Stimulated activated CD4-positive, alpha-beta T cell treated with anti-CD3 and anti-CD28 coated beads, Interleukin-1b, Interleukin-23, amount 100 ng/mL, for 4 hours (primary cell): ENCODE measurements at regions not wholly inside any gene's neighbourhood (a gene's known extent, or its start where the extent isn't known, plus 50 kb on each side); places are given as distances from the start of the nearest gene placed in this dataset.

Source experiments
- DNase-seq, 2 donors: peaks; one replicate each; pipeline ENCODE4 v3.0.0-alpha.2; 2020; ENCODE audit warnings: low read depth in 2 of 2

GRCh38 chr14:101465795-101466448 is 95.4 kb upstream of the DIO3 start:
- no peak for DNase-seq

- DNase-seq: no peak
Measured at GRCh38 chr14:101466456-101467180, 94.7 kb upstream of the DIO3 start.

GRCh38 chr14:101467181-101467926 is 93.9 kb upstream of the DIO3 start:
- no peak for DNase-seq

GRCh38 chr14:101469382-101470247 is 91.7 kb upstream of the DIO3 start:
- DNase-seq: no peak

- DNase-seq: no peak
Measured at GRCh38 chr14:101470266-101470665, 91.0 kb upstream of the DIO3 start.

- no peak for DNase-seq
Measured at GRCh38 chr14:101471723-101472517, 89.4 kb upstream of the DIO3 start.

- DNase-seq: no peak
Measured at GRCh38 chr14:101472518-101472849, 88.8 kb upstream of the DIO3 start.

- no peak for DNase-seq
Measured at GRCh38 chr14:101473045-101473729, 88.1 kb upstream of the DIO3 start.

- DNase-seq: no peak
Measured at GRCh38 chr14:101473795-101474562, 87.3 kb upstream of the DIO3 start.

GRCh38 chr14:101474563-101475455 is 86.5 kb upstream of the DIO3 start:
- no peak for DNase-seq

- DNase-seq: no peak
Measured at GRCh38 chr14:101475456-101476257, 85.6 kb upstream of the DIO3 start.

- DNase-seq: no peak
Measured at GRCh38 chr14:101476258-101476915, 84.9 kb upstream of the DIO3 start.

GRCh38 chr14:101476916-101477553 is 84.3 kb upstream of the DIO3 start:
- DNase-seq: no peak

GRCh38 chr14:101477648-101478047 is 83.6 kb upstream of the DIO3 start:
- DNase-seq: no peak

GRCh38 chr14:101478096-101478495 is 83.2 kb upstream of the DIO3 start:
- no peak for DNase-seq

- DNase-seq: no peak
Measured at GRCh38 chr14:101478796-101479410, 82.4 kb upstream of the DIO3 start.
